ENCODE measurements at regions not wholly inside any gene's neighbourhood (a gene's known extent, or its start where the extent isn't known, plus 50 kb on each side); places are given as distances from the start of the nearest gene placed in this dataset.

DNA sequence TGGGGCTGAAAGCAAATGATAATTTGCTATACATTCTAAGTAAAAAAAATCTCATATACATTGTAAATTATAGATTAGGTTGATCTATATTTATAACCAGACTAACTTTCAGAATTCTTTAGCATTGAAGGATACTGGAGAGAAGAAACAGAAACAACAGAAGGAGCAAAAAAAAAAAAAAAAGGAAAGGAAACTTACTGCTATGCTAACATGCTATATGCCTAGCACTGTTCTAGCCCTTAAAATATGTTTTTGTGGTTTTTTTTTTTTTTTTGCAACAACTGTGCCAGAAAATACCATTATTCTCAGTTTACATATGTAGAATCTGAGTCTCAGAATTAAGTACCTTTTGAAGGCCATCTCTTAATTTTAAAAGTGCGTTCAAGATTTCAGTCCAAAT is 204.9 kb upstream of the MC4R start:
- CTCF ChIA-PET: no interaction called here
- TF ChIP-seq, protein P1, sequence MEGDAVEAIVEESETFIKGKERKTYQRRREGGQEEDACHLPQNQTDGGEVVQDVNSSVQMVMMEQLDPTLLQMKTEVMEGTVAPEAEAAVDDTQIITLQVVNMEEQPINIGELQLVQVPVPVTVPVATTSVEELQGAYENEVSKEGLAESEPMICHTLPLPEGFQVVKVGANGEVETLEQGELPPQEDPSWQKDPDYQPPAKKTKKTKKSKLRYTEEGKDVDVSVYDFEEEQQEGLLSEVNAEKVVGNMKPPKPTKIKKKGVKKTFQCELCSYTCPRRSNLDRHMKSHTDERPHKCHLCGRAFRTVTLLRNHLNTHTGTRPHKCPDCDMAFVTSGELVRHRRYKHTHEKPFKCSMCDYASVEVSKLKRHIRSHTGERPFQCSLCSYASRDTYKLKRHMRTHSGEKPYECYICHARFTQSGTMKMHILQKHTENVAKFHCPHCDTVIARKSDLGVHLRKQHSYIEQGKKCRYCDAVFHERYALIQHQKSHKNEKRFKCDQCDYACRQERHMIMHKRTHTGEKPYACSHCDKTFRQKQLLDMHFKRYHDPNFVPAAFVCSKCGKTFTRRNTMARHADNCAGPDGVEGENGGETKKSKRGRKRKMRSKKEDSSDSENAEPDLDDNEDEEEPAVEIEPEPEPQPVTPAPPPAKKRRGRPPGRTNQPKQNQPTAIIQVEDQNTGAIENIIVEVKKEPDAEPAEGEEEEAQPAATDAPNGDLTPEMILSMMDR (conservative IDR thresholded peaks at IDR 0.05; ENCODE audit: low read depth, low read length): no peak
- no peak for TF ChIP-seq EZH2 (IDR thresholded peaks at IDR 0.05; ENCODE audit: borderline replicate concordance, low read depth, low read length, poor library complexity, severe bottlenecking)

DNA sequence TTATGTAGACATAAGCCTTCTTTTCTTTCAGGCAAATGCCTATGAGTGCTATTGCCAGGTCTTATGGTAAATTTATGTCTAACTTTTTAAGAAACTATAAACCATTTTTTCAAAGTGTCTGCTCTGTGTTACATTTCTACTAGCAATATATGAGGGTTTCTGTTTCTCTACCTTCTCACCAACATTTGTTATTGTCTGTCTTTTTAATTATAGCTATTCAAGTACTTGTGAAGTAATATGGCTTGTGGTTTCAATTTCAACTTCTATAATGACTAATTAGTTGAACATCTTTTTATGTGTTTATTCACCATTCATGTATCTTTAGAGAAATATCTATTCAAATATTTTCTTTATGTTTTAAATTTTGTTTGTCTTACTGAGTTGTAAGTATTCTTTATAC is 213.1 kb upstream of the MC4R start:
- intact Hi-C loops (cut with micrococcal nuclease; ENCODE audit: unreplicated experiment): no loop called here
- ChIA-PET POLR2A (ENCODE audit: low non-redundant PET) (no interaction called here), CTCF (no interaction called here)
- Histone ChIP-seq H3K36me3 (ENCODE audit: insufficient read depth, low read length, poor library complexity, severe bottlenecking) (no peaks in the 10 kb centered on the region), H3K9me3 (ENCODE audit: low read depth, low read length, poor library complexity, severe bottlenecking) (no peaks in the 10 kb centered on the region), H3K4me1 (ENCODE audit: insufficient read depth, low read length, poor library complexity, severe bottlenecking) (no peaks in the 10 kb centered on the region), H3K4me3 (ENCODE audit: low read depth, low read length, poor library complexity, severe bottlenecking) (no peak overlapping the region), H3K27ac (ENCODE audit: low read depth, low read length, poor library complexity, severe bottlenecking) (no peak overlapping the region), H3K27me3 (replicated peaks; ENCODE audit: insufficient read depth, low read depth, low read length, poor library complexity) (no peaks in the 10 kb centered on the region)
- no peak for DNase-seq (ENCODE audit: low spot score)
- no TSS peak for BruUV-seq (replicated peaks)
- TF ChIP-seq, protein P1 (conservative IDR thresholded peaks at IDR 0.05; ENCODE audit: low read depth, low read length): no peak
- TF ChIP-seq EZH2 (IDR thresholded peaks at IDR 0.05; ENCODE audit: borderline replicate concordance, low read depth, low read length, poor library complexity, severe bottlenecking): no peak

More for the DNA sequence above, 204.9 kb upstream of the MC4R start:
- H3K9me3 ChIP-seq (ENCODE audit: low read depth, low read length, poor library complexity, severe bottlenecking): no peaks in the 10 kb centered on the region
- no peak overlapping the region for H3K4me3 ChIP-seq (ENCODE audit: low read depth, low read length, poor library complexity, severe bottlenecking)
- H3K4me1 ChIP-seq (ENCODE audit: insufficient read depth, low read length, poor library complexity, severe bottlenecking): no peaks in the 10 kb centered on the region
- no peak overlapping the region for H3K27ac ChIP-seq (ENCODE audit: low read depth, low read length, poor library complexity, severe bottlenecking)
- intact Hi-C loops (cut with micrococcal nuclease; ENCODE audit: unreplicated experiment): no loop called here
- DNase-seq (ENCODE audit: low spot score): no peak
- POLR2A ChIA-PET (ENCODE audit: low non-redundant PET): no interaction called here
- no TSS peak for BruUV-seq (replicated peaks)
- H3K27me3 ChIP-seq (replicated peaks; ENCODE audit: insufficient read depth, low read depth, low read length, poor library complexity): no peaks in the 10 kb centered on the region
- no peaks in the 10 kb centered on the region for H3K36me3 ChIP-seq (ENCODE audit: insufficient read depth, low read length, poor library complexity, severe bottlenecking)

DNA sequence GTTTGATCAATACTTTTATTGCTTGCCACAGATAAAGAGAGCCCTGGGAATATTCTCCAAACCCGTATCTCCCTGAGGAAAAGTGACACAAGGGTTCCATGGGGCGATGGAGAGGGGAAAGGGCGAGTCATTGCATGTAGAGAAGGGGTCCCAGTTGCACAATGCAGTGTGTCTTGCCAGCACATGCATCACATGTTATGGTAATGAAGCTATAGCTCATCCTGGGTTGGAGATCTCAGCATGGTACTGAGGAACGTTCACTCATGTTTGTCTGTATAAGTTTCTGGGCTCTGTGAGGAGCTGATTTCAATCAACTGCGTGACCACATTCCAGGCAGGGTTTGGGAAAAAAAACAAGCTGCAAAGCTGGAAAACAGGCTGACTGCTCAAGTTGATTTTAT is 220.7 kb upstream of the MC4R start:
- intact Hi-C loops (cut with micrococcal nuclease; ENCODE audit: unreplicated experiment): loop anchor here (10.0 kb wide), 1 partner anchor 62 kb away; no protein-coding TSS in a partner anchor
- no TSS peak for BruUV-seq (replicated peaks)
- no peak overlapping the region for H3K4me3 ChIP-seq (ENCODE audit: low read depth, low read length, poor library complexity, severe bottlenecking)
- H3K36me3 ChIP-seq (ENCODE audit: insufficient read depth, low read length, poor library complexity, severe bottlenecking): no peaks in the 10 kb centered on the region
- DNase-seq (ENCODE audit: low spot score): no peak
- ChIA-PET CTCF (no interaction called here), POLR2A (ENCODE audit: low non-redundant PET) (no interaction called here)
- H3K9me3 ChIP-seq (ENCODE audit: low read depth, low read length, poor library complexity, severe bottlenecking): no peaks in the 10 kb centered on the region
- TF ChIP-seq EZH2 (IDR thresholded peaks at IDR 0.05; ENCODE audit: borderline replicate concordance, low read depth, low read length, poor library complexity, severe bottlenecking): no peak
- TF ChIP-seq, protein P1 (conservative IDR thresholded peaks at IDR 0.05; ENCODE audit: low read depth, low read length): no peak
- no peak overlapping the region for H3K27ac ChIP-seq (ENCODE audit: low read depth, low read length, poor library complexity, severe bottlenecking)
- no peaks in the 10 kb centered on the region for H3K27me3 ChIP-seq (replicated peaks; ENCODE audit: insufficient read depth, low read depth, low read length, poor library complexity)
- H3K4me1 ChIP-seq (ENCODE audit: insufficient read depth, low read length, poor library complexity, severe bottlenecking): no peaks in the 10 kb centered on the region

All from A673 (cell line).